ENCODE measurements at regions not wholly inside any gene's neighbourhood (a gene's known extent, or its start where the extent isn't known, plus 50 kb on each side); places are given as distances from the start of the nearest gene placed in this dataset.

- TF ChIP-seq JUND (IDR thresholded peaks at IDR 0.05) (no peak), CTCF (IDR thresholded peaks at IDR 0.05; ENCODE audit: low read depth, low read length, missing input control) (no peak), YY1 (IDR thresholded peaks at IDR 0.05) (no peak), RAD21 (IDR thresholded peaks at IDR 0.05) (no peak), FOXA1 (IDR thresholded peaks at IDR 0.05) (no peak), ZBTB33 (IDR thresholded peaks at IDR 0.05) (no peak), MAX (IDR thresholded peaks at IDR 0.05) (no peak), RXRA (IDR thresholded peaks at IDR 0.05) (no peak), HNF4A (conservative IDR thresholded peaks at IDR 0.05) (no peak), SP1 (IDR thresholded peaks at IDR 0.05) (no peak), REST (IDR thresholded peaks at IDR 0.05) (no peak), TAF1 (conservative IDR thresholded peaks at IDR 0.05) (no peak), GABPA (IDR thresholded peaks at IDR 0.05 in 1 of 2, conservative IDR thresholded peaks at IDR 0.05 in 1 of 2) (no peak)
Measured at GRCh38 chr19:31568724-31569123, 219.5 kb upstream of the TSHZ3 start.
